HG02798 (cell line): ENCODE measurements at regions not wholly inside any gene's neighbourhood (a gene's known extent, or its start where the extent isn't known, plus 50 kb on each side); places are given as distances from the start of the nearest gene placed in this dataset.
"Not testable (repeated sequence)": the region's sequence is repeated elsewhere in the genome, so short reads cannot be mapped to it uniquely, and the experiment has no call there.

ENCODE experiments used
- ATAC-seq: cut with Tn5 transposase; IDR thresholded peaks from one replicate; pipeline ENCODE4 v1.9.1; 2021; ENCODE audit warnings: mild to moderate bottlenecking; ENCODE audit not compliant: unreplicated experiment, poor library complexity

DNA sequence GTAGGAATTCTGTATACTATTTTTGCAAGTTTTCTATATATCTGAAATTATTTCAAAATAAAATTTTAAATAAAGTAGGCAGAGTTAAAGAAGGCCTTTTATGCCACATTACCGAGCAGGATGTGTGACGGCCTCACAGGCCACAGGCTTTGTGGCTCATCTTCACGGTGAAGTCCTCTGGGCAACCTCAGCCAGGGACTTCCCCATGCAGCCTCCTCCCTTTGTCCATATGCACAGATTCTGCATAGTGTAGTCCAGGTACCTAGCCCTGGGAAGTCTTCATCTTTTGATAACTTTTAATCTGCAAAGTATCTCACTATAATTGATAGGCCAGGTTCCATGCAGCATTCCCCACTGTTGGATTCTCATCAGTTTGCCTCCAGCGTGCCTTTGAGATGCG is 62.8 kb downstream of the ARHGAP11B start:
- not testable (repeated sequence) for ATAC-seq

DNA sequence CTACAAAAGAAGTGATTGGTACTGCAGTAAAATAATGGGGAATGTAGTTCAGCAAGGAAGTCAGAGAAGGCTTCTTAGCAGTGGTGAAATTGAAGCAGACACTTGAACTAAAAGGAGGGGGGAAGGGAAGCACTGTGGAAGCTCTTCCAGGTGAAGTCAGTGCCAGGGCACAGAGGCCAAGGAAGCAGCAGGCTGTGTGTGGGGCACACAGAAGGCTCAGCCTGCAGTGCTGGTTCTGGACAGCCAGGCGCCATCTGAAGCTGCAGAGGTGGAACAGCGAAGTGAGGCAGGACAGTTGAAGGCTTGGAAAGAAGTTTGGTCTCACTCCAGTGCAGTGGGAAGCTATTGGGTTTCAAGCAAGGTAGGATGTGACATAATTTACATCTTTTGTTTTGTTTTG is 64.2 kb downstream of the ARHGAP11B start:
- ATAC-seq = not testable (repeated sequence)

DNA sequence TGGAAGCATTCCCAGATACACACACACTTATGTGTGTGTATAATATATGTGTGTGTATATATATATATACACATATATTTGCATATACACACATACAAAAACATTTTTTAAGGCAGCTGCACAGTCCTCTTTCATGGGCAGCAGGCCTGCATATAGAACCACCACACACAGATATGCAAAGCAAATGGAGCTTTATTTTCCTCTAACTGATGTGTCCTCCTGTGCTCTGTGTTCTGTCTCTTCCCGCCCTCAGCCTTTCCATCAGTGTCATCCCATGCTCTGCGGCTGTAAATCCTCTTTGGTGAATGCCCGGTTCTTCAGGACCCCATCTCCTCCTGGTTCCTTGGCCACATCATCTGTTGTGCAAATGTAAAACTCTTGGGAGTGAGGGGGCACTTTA is 69.9 kb downstream of the ARHGAP11B start:
- ATAC-seq = not testable (repeated sequence)

DNA sequence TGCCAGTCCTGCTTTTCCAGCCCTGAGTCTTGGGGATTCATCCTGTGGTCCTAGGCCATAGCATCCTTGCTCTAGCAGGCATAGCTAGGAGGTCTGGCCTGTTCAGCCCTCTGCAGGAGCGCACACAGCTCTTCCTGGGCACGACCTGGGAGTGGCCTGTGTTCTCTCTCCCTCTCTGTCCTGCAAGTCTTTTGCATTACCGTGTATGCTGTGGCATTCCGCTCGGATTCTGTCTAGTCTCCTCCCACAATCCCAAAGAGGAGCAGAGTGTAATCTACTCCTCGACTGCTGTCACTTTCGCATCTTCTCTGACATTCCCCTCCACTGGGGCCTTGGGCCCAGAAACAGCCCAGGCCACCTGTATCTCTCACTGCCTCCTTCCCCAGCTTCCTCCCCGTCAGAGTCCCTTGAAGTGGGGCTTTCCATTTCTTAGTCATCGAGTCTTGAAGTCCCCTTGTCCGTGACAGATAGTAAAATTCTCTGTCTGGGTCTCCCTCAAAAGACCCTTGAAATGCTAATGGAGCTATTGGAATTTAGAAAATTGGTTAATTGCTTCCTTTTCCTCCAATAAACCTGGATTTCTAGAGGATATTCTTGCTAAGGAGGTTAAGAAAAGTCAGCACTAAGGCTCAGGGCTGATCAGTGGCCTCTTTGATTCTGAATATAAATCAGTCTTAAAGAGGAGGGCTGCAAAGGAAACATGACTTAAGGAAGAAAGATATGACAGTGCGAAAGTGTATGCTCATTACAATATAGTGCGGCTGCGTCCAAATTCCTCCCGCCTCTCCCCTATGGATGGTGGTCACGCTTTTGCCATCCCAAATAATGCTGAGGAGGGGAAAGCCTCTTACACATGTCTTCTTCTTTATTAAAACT is 70.7 kb downstream of the ARHGAP11B start:
- peak; percentile 83 for ATAC-seq

DNA sequence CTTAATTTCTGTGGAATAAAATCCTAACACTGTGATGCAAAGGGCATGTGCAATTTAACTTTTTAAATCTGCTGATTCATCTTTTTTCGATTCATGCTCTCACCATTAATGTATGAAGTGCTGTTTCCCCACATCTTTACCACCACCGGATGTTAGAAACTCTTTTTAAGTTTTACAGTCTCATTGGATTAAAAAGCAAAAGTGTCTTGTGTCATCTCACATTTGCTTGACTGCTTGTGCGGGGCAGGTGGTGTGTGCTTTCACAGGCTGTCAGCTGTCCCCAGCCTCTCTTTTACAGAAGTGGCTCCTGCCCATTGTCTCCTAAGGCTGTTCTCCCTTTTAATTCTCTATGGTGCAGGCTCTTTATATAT is 71.4 kb downstream of the ARHGAP11B start:
- peak; percentile 65 for ATAC-seq

DNA sequence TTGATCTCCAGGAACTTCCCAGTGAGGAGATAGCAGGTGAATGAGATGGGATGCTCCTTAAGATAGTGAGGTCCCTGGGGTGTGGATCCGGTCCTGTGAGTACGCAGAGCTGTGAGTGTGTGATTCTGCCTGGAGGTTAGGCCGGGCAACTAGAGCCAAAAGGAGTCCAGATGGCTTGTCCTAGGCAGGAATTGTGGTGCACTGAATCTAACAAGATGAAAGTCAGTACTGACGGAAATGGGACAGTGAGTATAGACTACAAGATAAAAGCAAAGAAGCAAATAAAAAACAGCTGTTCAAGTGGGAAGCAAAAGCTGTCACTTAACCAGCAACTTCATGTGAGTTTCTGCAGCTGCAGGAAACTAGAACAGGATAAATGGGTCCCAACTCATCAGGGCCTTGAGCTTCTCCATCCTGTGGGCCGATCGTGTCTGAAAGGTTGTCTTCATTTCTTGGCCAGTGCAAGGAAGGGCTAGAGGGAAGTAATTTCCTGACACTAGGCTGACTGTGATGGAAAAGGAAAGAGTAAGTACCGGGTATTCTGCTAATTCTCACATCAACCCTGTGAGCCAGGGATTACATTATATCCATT is 74.2 kb downstream of the ARHGAP11B start:
- not testable (repeated sequence) for ATAC-seq

DNA sequence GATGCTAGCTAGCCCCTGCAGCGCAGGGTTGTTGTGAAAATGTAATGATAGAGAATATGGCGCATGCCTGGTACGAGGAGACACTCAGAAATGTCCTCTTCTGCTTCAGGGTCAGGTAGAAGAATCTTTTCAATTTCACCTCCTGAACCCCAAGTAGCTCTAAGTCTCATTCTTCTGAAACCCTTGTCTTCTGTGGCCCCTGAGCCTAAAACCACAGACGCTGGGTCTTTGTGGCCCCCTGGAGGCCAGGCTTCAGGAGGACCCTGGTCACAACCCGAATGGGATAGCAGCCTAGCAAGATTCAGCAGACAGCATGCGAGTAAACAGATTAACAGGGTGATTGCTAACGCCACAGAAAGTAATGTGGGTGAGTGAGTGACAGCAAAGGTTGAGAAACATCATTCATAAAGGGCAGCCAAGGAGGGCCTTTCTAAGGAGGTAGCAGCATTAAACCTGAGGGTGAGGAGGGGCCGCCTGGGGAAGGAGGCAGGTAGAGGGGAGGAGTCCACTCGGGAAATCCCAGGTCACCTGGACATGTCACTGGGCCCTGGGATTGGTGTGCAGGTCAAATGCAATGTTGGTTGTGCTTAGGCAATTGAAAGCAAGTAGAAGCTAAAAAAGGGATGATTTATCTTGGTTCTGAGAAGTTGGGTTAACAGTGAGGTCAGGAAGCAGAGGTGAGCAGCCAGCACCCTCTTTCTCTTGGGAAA is 82.2 kb downstream of the ARHGAP11B start:
- ATAC-seq = not testable (repeated sequence)

DNA sequence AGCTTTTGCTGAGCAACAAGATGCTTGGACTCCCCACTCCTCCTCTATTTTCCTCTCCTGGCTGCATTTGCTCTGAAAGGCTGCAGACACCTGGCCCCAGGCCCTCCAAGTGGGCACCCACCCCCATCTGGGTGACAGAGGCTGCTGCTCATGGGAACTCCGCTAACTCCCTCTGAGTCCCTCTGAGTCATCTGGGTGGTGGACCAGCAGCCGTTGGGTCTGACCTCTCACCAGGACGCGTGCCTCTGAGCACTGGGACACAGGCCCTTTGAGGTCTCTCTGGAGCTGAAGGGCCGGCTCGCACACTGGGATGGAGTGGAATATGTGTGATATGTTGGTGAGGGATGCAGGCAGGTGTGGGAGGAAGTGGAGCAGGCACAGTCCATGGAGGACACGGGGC is 82.9 kb downstream of the ARHGAP11B start:
- not testable (repeated sequence) for ATAC-seq

DNA sequence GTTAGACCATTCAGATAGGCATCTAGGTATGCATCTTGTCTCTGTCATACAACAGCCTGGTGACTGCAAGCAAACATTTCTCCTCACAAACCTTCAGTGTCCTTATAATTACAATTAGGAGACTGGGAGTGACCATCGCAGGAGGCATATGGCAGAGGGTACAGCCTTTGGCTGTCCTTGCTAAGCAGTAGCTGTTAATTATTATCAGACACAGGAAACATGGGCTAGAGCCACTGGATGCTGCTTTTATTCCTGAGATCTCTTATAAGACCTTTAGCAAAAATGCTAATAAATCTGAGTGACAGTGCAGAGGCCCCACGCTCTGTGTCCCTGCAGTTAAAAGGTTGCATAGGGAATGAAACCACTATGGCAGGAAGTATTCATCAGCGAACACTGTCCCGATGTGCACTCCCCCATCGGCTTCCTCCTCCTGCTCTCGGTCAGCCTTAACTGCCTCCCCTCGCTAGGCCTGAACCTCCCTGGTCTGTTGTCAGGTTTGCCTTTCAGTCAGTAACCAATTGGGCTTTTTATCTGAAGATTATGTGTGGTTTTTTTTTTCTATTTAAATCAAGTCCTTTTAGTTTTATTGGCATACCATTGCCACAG is 92.2 kb downstream of the ARHGAP11B start:
- ATAC-seq = not testable (repeated sequence)

DNA sequence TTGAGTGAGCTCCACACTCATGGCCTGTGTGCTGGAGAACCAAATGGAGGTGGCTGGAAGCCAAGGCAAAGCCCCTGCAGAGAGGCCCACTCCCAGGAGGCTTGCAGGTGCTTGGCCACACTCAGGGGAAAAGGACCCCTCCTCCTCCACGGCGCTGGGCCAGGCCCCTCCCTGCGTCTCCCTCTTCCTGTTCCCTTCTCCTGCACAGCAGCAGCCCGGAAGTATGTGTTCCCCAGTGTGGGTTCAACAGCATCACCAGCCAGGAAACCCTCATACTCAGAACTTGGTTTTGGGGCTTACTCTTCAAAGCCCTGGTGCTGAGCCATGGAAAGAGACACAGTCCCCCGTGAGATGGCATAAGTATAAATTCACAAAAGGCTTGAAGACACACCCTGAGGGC is 93.4 kb downstream of the ARHGAP11B start:
- not testable (repeated sequence) for ATAC-seq

DNA sequence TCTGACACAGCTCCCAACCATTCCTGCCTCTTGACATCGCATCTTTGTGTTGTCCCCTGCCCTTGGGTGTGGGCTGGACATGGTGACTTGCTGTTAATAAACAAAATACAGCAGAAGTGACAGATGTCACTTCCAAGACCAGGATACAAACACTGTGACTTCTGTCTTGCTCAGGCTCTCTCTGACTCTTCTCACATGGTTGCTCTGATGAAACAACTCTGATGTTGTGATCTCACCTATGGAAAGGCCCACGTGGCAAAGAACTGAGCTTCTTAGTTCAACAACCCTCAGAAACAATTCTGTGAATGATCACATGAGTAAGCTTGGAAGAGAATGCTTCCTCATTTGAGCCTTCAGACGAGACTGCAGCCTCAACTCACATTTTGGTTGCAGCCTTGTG is 94.9 kb downstream of the ARHGAP11B start:
- ATAC-seq = not testable (repeated sequence)

DNA sequence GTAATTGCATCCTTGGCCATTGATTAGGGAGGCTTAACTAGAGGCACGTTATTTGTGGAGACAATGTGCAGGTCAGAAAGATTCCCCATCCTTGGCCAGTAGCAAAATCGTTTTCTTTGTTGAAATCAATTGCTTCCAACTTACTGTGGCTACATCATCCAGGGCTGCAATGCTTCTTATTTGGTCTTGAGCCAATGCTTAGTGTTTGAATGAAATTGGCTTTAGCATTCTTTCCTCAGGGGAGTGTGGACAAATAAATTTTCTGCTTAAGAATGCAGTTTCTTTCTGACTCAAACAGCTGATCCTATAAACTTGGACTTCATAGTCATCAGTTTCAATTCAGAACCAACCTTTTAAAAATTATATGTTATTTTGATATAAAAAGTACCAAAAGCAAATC is 95.6 kb downstream of the ARHGAP11B start:
- not testable (repeated sequence) for ATAC-seq

DNA sequence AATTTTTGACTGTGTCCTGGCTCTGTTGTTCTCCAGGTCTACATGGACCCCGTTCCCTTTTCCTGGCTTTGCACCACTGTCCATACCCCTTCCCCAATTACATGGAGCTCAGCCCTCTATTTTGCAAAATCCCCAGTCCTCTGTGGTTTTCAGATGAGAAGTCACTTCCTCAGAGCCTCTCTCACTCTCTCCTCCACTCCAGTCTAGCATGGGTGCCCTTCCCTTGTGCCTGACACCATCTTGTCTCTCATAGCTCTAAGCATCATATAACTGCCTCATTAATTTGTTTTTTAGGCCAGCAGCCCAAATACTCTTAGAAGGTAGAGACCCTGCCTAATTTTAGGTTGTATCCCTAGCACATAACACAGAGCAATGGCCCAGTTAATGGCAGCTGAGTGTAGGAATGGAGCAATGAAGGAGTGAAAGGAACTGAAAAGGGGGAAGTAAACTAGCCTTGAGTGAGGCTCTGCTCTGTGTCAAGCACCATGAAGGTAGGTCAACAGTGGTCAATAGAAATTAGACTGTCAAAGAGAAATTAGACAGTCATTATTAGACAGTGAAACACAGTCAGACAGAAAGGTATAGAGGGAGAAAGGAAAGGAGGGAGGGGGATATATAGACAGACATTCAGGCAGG is 97.7 kb downstream of the ARHGAP11B start:
- ATAC-seq = not testable (repeated sequence)

DNA sequence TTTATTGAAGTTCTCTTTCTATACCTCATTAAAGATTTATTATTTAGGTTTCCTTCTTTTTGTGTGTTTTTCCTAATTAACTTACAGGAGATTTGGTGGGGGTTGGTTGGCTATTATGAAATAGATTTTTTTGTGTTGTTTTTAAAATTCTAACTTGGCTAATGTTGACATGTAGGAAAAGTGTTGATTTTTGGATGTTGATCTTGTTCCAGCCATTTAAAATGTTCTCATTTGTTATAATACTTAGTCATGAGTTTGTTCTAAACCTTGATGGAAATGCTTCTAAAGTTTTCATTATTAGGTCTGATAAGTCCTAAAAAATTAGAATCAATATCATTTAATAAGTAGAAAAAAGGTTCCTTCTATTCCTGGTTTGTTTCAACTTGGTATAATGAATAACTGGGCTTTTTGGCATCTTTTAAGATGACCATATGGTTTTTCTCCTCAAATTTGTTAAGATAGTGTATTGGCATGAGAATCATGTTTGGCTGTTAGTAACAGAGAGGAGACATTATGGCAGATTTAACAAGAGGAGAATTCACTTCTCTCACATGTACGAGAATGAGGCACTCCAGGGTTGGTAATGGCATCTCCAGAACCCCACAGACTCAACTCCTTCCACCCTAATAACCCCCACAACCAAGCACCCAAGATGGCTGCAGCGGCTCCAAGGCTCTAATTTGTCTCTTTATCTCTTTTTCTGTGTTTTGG is 104.1 kb downstream of the ARHGAP11B start:
- ATAC-seq = not testable (repeated sequence)

DNA sequence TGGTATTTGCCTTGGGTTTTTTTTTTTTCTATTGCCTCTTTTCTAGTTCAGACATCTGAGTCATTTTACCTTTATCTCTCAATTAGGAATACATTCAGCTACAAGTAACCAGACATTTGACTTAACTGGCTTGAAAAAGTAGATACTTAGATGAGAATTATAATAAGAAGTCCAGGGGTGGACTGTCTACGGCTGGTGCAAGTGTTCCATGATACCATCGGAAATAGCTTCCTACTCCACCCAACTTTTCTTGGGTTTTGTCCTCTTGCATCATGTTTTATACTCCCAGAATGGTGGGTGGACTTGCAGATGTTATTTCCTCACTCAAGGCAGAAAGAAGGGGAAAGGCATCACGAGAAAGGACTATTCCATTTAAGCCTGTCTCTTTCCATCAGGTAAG is 104.7 kb downstream of the ARHGAP11B start:
- not testable (repeated sequence) for ATAC-seq

DNA sequence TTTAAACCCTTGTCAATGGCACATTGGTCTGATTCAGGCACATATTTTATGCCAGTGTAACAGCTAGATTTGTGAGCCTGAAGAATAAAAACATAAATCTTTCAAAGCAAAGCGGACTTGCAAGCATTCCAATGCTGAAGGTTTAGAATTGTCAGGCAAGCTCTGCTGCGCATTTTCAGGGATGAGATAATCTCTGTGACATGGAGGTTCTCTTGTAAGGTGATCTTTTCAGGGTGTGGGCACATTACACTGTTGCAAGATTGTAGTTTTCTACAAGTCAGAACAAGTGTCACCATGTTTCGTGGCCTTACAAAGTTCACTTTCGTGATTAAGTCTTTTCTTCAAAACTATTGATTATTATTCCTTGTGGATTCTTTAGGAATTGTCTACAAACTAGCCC is 106.2 kb downstream of the ARHGAP11B start:
- not testable (repeated sequence) for ATAC-seq

DNA sequence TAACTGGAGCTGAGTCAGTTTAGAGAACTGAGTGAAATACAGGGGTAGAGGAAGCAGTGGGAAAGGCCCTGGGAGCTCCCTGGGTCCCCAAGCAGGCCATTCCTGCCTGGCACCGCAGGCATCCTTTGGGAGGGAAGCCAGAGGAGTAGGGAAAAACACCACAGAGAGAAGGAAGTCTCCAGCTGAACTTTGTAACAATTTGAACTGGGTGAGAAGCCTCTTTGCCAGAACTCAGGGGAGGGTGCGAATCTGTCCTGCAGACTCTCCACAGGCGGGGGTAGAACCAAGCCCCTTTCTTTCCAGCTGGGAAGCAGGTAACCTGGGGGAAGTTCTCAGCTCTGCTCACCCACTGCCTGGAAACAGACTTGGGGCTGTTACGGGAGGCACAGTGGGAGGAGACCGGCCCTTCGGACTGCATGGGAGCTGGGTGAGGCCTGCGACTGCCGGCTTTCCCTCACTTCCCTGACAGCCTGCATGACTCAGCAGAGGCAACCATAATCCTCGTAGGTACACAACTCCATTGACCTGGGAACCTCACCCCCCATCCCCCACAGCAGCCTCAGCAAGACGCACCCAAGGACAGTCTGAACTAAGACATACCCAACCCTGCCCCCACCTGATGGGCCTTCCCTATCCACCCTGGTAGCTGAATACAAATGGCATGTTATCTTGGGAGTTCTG is 110.1 kb downstream of the ARHGAP11B start:
- not testable (repeated sequence) for ATAC-seq

DNA sequence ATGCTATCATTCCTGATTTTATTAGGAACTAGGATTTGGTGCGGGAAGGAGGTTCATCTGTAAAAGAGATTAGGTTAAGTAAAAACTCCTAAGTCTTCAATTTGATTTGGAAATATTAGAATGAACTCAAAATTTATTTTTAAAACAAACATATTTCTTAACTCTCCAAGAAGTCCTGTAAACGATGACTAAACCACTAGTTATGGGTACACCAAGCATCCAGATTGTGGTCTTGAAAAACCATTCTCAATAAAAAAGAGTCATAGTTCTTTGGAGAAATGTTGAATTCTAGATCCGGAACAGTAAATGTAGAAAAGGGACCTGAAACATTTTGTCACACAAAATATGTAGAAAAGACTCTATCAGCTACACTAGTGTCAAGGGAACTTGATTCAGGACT is 116.9 kb downstream of the ARHGAP11B start:
- not testable (repeated sequence) for ATAC-seq

DNA sequence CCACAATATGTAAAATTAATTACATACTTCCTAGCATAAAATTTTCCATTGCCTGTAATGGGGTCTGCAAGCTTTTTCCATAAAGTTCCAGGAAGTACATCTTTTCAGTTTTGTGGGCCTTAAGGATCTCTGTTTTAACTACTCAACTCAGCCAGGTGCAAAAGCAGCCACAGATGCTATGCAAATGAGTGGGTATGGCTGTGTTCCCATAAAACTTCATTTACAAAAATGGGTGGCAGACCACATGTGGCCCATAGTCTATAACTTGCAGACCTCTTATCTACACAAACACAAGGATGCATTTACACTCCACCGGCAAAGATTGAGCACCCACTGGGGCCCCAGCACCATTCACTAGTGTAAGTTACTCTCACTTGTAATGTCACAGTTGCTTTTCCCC is 123.1 kb downstream of the ARHGAP11B start:
- ATAC-seq = not testable (repeated sequence)
